Endothelial cell (in vitro differentiated cells): ENCODE measurements at regions not wholly inside any gene's neighbourhood (a gene's known extent, or its start where the extent isn't known, plus 50 kb on each side); places are given as distances from the start of the nearest gene placed in this dataset.

Experiments used
- DNase-seq: peaks from one replicate; pipeline ENCODE4 v3.0.0; 2021; ENCODE audit warnings: low spot score
- H3K27ac Mint-ChIP-seq: one replicate; pipeline ENCODE4 v1.8.0; 2021; ENCODE audit warnings: mixed read lengths, inconsistent platforms; ENCODE audit not compliant: unreplicated experiment
- H3K27me3 Mint-ChIP-seq: one replicate; pipeline ENCODE4 v1.8.0; 2021; ENCODE audit warnings: mild to moderate bottlenecking, moderate library complexity, mixed read lengths, inconsistent platforms; ENCODE audit not compliant: unreplicated experiment
- H3K36me3 Mint-ChIP-seq: one replicate; pipeline ENCODE4 v1.8.0; 2021; ENCODE audit warnings: mild to moderate bottlenecking, low read depth, mixed read lengths, inconsistent platforms; ENCODE audit not compliant: unreplicated experiment
- H3K4me1 Mint-ChIP-seq: one replicate; pipeline ENCODE4 v1.8.0; 2021; ENCODE audit warnings: mild to moderate bottlenecking, mixed read lengths, inconsistent platforms; ENCODE audit not compliant: unreplicated experiment
- H3K4me3 Mint-ChIP-seq: one replicate; pipeline ENCODE4 v1.8.0; 2021; ENCODE audit warnings: mild to moderate bottlenecking, mixed read lengths, inconsistent platforms; ENCODE audit not compliant: unreplicated experiment
- H3K9me3 Mint-ChIP-seq: one replicate; pipeline ENCODE4 v1.8.0; 2021; ENCODE audit warnings: mixed read lengths, inconsistent platforms; ENCODE audit not compliant: unreplicated experiment
- CTCF ChIP-seq: fragments of 200-600 bp; sonication (generic); IDR thresholded peaks from one replicate; pipeline ENCODE4 v1.5.0; 2021; ENCODE audit warnings: antibody characterized with exemption; ENCODE audit not compliant: unreplicated experiment

GRCh38 chr4:24742335-24742734 is 53.0 kb upstream of the SOD3 start:
- Mint-ChIP-seq H3K36me3 (peaks cover 9% of the 10 kb centered on the region), H3K27ac (no peak overlapping the region), H3K27me3 (peaks cover 4% of the 10 kb centered on the region), H3K4me3 (no peak overlapping the region), H3K9me3 (peaks cover 3% of the 10 kb centered on the region), H3K4me1 (no peaks in the 10 kb centered on the region)
- no peak for TF ChIP-seq CTCF
- no peak for DNase-seq

GRCh38 chr4:24742773-24743172 is 52.6 kb upstream of the SOD3 start:
- TF ChIP-seq CTCF, result no peak
- Mint-ChIP-seq H3K27me3 (peaks cover 4% of the 10 kb centered on the region), H3K27ac (no peak overlapping the region), H3K4me3 (no peak overlapping the region), H3K36me3 (peaks cover 5% of the 10 kb centered on the region), H3K4me1 (no peaks in the 10 kb centered on the region), H3K9me3 (no peaks in the 10 kb centered on the region)
- no peak for DNase-seq

- H3K36me3 Mint-ChIP-seq, result peaks cover 3% of the 10 kb centered on the region
- peaks cover 2% of the 10 kb centered on the region for H3K27me3 Mint-ChIP-seq
- no peak overlapping the region for H3K4me3 Mint-ChIP-seq
- no peaks in the 10 kb centered on the region for H3K4me1 Mint-ChIP-seq
- H3K9me3 Mint-ChIP-seq, result no peaks in the 10 kb centered on the region
- no peak for DNase-seq
- no peak overlapping the region for H3K27ac Mint-ChIP-seq
- TF ChIP-seq CTCF, result no peak
Observed at GRCh38 chr4:24743206-24743605, 52.2 kb upstream of the SOD3 start.

GRCh38 chr4:24743927-24744326 is 51.4 kb upstream of the SOD3 start:
- Mint-ChIP-seq H3K27ac (no peak overlapping the region), H3K4me1 (no peaks in the 10 kb centered on the region), H3K4me3 (no peak overlapping the region), H3K9me3 (no peaks in the 10 kb centered on the region), H3K27me3 (no peaks in the 10 kb centered on the region), H3K36me3 (no peaks in the 10 kb centered on the region)
- no peak for DNase-seq
- no peak for TF ChIP-seq CTCF

- no peak for TF ChIP-seq CTCF
- Mint-ChIP-seq H3K27ac (no peak overlapping the region), H3K4me1 (no peaks in the 10 kb centered on the region), H3K27me3 (no peaks in the 10 kb centered on the region), H3K4me3 (no peak overlapping the region), H3K36me3 (no peaks in the 10 kb centered on the region), H3K9me3 (no peaks in the 10 kb centered on the region)
- DNase-seq, result no peak
Observed at GRCh38 chr4:24745172-24745895, 50.0 kb upstream of the SOD3 start.
